C4-2B (cell line): ENCODE measurements at regions not wholly inside any gene's neighbourhood (a gene's known extent, or its start where the extent isn't known, plus 50 kb on each side); places are given as distances from the start of the nearest gene placed in this dataset.

Experiments used
- H3K27ac ChIP-seq: fragments of 450-650 bp; 2 replicates; pipeline ENCODE4 v1.5.1; 2017
- CTCF ChIP-seq: fragments of 450-650 bp; conservative IDR thresholded peaks from 2 replicates; pipeline ENCODE4 v1.5.1; 2017; ENCODE audit warnings: mild to moderate bottlenecking
- ZFX ChIP-seq: fragments of 450-650 bp; IDR thresholded peaks from 2 replicates; pipeline ENCODE4 v1.6.1; 2017

DNA sequence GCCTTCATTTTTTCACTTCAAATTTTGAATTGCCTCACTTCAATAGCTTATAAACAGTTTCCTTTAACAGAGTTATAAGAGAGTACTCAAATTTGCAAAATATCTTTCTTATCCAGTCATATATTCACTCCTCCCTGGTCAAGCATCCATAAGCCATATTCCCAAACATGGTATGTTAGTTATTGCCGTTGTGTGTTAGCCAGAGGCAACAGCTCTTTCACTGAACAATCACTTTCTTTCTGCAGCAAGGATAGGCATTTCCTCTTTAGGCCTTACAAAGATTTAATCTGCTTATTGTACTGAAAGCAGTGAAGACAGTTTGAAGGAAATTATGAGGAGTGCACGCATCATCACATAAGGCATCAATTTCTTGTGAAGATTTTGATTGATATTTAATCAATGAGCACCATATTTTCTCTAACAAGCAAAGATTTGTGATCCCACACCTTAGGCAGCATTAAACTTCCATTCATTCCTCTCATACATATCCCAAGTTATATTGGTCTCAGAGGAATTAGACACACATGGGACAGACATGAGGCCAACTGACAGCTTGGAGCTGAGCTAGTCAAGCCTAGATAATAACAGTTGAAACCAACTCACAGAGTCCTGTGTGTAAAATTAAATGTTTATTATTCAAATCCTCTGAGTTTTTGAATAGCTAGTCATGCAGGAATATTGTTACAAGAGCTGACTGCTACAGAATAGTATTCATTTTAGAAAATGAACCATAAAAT lies 80.0 kb upstream of the EPHA6 start:
- TF ChIP-seq ZFX (no peak), CTCF (no peak)

GRCh38 chr3:96748139-96748538 lies 66.3 kb upstream of the EPHA6 start:
- H3K27ac ChIP-seq = no peak overlapping the region
- TF ChIP-seq ZFX = no peak
- no peak for TF ChIP-seq CTCF

More for the DNA sequence above, 80.0 kb upstream of the EPHA6 start:
- no peak overlapping the region for H3K27ac ChIP-seq

DNA sequence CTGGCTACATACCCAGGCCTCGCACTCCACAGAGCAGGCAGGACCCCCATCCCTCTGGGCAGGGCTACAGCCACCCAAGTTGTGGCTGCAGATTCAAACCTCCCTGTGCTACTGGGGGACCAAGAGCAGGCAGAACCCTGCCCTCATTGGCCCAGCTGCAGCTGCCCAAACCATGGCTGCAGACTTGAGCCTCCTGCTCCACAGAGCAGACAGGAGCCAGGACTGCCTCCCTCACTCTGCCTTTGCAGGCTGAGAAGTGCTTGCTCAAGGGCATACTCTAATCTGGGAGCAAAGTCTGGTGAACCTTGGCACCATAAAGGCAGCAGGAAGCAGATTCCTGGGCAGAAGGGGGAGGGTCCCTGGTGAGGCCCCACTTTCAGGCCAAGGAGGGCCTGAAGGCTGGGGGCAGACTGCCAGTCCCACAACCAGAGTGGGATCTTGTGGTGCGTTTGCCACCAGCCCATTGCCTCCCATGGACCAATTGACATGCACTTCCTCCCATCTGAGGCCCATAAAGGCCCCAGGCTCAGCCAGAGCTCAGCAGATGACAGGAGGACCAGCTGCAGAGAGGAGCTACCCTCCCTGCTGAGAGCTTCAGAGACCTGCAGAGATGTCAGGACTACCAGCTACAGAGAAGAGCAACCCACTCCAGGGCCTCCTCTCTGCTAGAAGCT lies 64.2 kb upstream of the EPHA6 start:
- TF ChIP-seq CTCF (no peak), ZFX (no peak)
- H3K27ac ChIP-seq = no peak overlapping the region

DNA sequence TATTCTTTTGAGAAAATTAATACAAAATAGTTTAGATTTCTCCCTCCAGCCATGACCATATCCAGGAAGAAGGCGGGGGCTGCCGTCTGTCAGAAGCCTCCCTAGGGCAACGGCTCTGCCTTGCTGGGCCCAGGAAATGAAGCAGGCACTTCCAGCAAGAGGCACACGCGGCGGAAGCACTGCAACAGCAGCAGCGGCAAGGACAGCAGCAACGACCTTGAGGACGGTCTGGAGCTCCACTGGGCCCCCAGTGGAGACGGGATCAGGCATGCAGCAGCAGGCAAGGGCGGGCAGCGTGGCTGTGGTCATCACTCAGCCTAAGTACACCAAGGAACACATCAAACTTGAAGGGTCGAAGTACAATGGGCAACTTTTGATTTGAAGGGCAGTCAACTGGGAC lies 61.3 kb upstream of the EPHA6 start:
- H3K27ac ChIP-seq = no peak overlapping the region
- no peak for TF ChIP-seq ZFX
- TF ChIP-seq CTCF = no peak

- TF ChIP-seq CTCF (no peak), ZFX (no peak)
- H3K27ac ChIP-seq = no peak overlapping the region
These were observed 60.3 kb upstream of the EPHA6 start for GRCh38 chr3:96754128-96754527.

DNA sequence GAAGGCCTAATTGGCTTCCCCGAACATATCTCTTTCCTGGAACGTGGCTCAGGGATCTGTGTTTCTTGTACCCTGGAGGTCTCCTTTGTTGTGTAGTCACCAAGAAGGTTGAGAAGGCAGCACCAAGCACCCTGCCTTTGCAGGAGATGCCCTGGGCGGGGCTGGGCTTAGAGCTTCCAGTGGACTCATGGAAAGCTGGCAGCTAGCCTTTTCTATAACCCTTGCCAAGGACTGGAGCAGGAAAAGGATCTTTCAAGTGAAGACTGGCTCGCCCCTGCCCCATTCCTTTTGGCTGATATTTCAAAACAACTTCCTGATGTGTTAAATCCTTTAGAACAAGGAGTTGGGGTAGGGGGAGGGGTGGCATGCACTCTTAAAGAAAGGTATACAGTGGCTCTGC lies 58.9 kb upstream of the EPHA6 start:
- TF ChIP-seq CTCF = no peak
- TF ChIP-seq ZFX = no peak
- peak overlapping the region; percentile 39; the same call in 1 of the 2 replicates for H3K27ac ChIP-seq

GRCh38 chr3:96756516-96756915 lies 57.9 kb upstream of the EPHA6 start:
- TF ChIP-seq ZFX (no peak), CTCF (no peak)
- H3K27ac ChIP-seq = no peak overlapping the region
